OCI-LY7 (cell line): ENCODE measurements at regions not wholly inside any gene's neighbourhood (a gene's known extent, or its start where the extent isn't known, plus 50 kb on each side); places are given as distances from the start of the nearest gene placed in this dataset.

Experiments
- BruUV-seq: library from RNA; stranded (reverse); fragments of 400-500 nt; replicated peaks from 2 replicates; lab custom pipeline; 2021; lab: Mats Ljungman, UMichigan
- CTCF ChIA-PET: fragments of 300-600 bp; sonication (Branson Sonifier 250); formaldehyde crosslinking; loops from one replicate; lab custom pipeline; 2022; ENCODE audit warnings: antibody characterized with exemption; ENCODE audit not compliant: unreplicated experiment; lab: Charles Lee
- POLR2A ChIA-PET: fragments of 300-600 bp; sonication (Branson Sonifier 250); formaldehyde crosslinking; loops from one replicate; lab custom pipeline; 2022; ENCODE audit warnings: antibody characterized with exemption; lab: Charles Lee
- DNase-seq: peaks from one replicate; pipeline ENCODE4 v3.0.0-alpha.2; 2015; ENCODE audit warnings: low spot score
- H2AFZ ChIP-seq: fragments of 200-600 bp; sonication (generic), shearing (Covaris generic); 2 replicates; pipeline ENCODE4 v1.6.1; 2014; ENCODE audit warnings: mild to moderate bottlenecking, antibody characterized with exemption, low read length, moderate library complexity
- H3K27ac ChIP-seq: fragments of 200-600 bp; sonication (generic); 2 replicates; pipeline ENCODE4 v1.5.1; 2014; ENCODE audit warnings: mixed run types, low read depth, mild to moderate bottlenecking, moderate library complexity, low read length, inconsistent platforms; ENCODE audit not compliant: poor library complexity, severe bottlenecking
- H3K36me3 ChIP-seq: fragments of 200-600 bp; sonication (generic); 2 replicates; pipeline ENCODE4 v1.6.1; 2014; ENCODE audit warnings: mild to moderate bottlenecking, antibody characterized with exemption, low read length, moderate library complexity, mixed read lengths; ENCODE audit not compliant: insufficient read depth
- H3K4me1 ChIP-seq: fragments of 200-600 bp; sonication (generic); 2 replicates; pipeline ENCODE4 v1.5.1; 2014; ENCODE audit warnings: mild to moderate bottlenecking, low read length; ENCODE audit not compliant: insufficient read depth, poor library complexity, severe bottlenecking
- H3K4me2 ChIP-seq: fragments of 200-600 bp; sonication (generic); 2 replicates; pipeline ENCODE4 v1.6.1; 2014; ENCODE audit warnings: mild to moderate bottlenecking, low read length
- H3K4me3 ChIP-seq: fragments of 200-600 bp; sonication (generic); 2 replicates; pipeline ENCODE4 v1.5.1; 2014; ENCODE audit warnings: mild to moderate bottlenecking, low read depth, low read length; ENCODE audit not compliant: poor library complexity, severe bottlenecking
- H3K79me2 ChIP-seq: fragments of 200-600 bp; sonication (generic); 2 replicates; pipeline ENCODE4 v1.6.1; 2016; ENCODE audit warnings: low read depth, mild to moderate bottlenecking, low read length, moderate library complexity, mixed read lengths; ENCODE audit not compliant: insufficient read depth
- H3K9me2 ChIP-seq: fragments of 200-600 bp; sonication (generic); 2 replicates; pipeline ENCODE4 v1.6.1; 2016; ENCODE audit warnings: mild to moderate bottlenecking, low read length, mixed read lengths; ENCODE audit not compliant: insufficient read depth
- H3K9me3 ChIP-seq: fragments of 200-600 bp; sonication (generic); 2 replicates; pipeline ENCODE4 v1.6.1; 2014; ENCODE audit warnings: mild to moderate bottlenecking, mixed run types, low read length, mixed read lengths
- H4K20me1 ChIP-seq: fragments of 200-600 bp; sonication (generic); 2 replicates; pipeline ENCODE4 v1.6.1; 2014; ENCODE audit warnings: mild to moderate bottlenecking, antibody characterized with exemption, low read length, moderate library complexity, mixed read lengths; ENCODE audit not compliant: insufficient read depth
- CTCF ChIP-seq: fragments of 200-600 bp; sonication (generic); conservative IDR thresholded peaks from 2 replicates; pipeline ENCODE4 v1.5.1; 2014; ENCODE audit warnings: mild to moderate bottlenecking, antibody characterized with exemption, low read length, moderate library complexity, mixed read lengths
- EZH2phosphoT487 ChIP-seq: fragments of 200-600 bp; sonication (generic); IDR thresholded peaks from 2 replicates; pipeline ENCODE4 v1.6.1; 2018; ENCODE audit warnings: low read depth, borderline replicate concordance, mild to moderate bottlenecking, mixed run types, antibody characterized with exemption, low read length, moderate library complexity, mixed read lengths
- intact Hi-C: fragments of 100-400 bp; cut with micrococcal nuclease; formaldehyde crosslinking; loops from one replicate; pipeline ENCODE4 v1.10.0; 2022; ENCODE audit not compliant: unreplicated experiment

GRCh38 chr10:47082055-47082784 lies 171.0 kb downstream of the PTPN20 start:
- Histone ChIP-seq H3K4me2 (no peak overlapping the region), H3K27ac (no peak overlapping the region), H3K4me3 (no peak overlapping the region), H3K79me2 (no peaks in the 10 kb centered on the region), H4K20me1 (no peaks in the 10 kb centered on the region), H3K4me1 (no peaks in the 10 kb centered on the region), H3K9me3 (no peaks in the 10 kb centered on the region), H3K36me3 (no peaks in the 10 kb centered on the region), H3K9me2 (no peaks in the 10 kb centered on the region), H2AFZ (no peak overlapping the region)
- CTCF ChIA-PET, result no interaction called here
- BruUV-seq, result no TSS peak
- intact Hi-C loops, result no loop called here
- POLR2A ChIA-PET, result interaction anchor here (0.8 kb wide), 1 partner anchor 11 kb away, joined by 3 read pairs; no protein-coding TSS in a partner anchor
- no peak for TF ChIP-seq EZH2phosphoT487
- no peak for TF ChIP-seq CTCF
- no peak for DNase-seq

GRCh38 chr10:47087667-47088066 lies 176.4 kb downstream of the PTPN20 start:
- TF ChIP-seq EZH2phosphoT487 (no peak), CTCF (no peak)
- Histone ChIP-seq H3K36me3 (no peaks in the 10 kb centered on the region), H3K4me1 (no peaks in the 10 kb centered on the region), H3K4me2 (no peak overlapping the region), H3K9me3 (no peaks in the 10 kb centered on the region), H2AFZ (no peak overlapping the region), H3K79me2 (no peaks in the 10 kb centered on the region), H4K20me1 (no peaks in the 10 kb centered on the region), H3K27ac (no peak overlapping the region), H3K4me3 (no peak overlapping the region), H3K9me2 (no peaks in the 10 kb centered on the region)
- ChIA-PET CTCF (no interaction called here), POLR2A (no interaction called here)
- DNase-seq, result no peak
- no TSS peak for BruUV-seq
- intact Hi-C loops, result no loop called here

GRCh38 chr10:47088656-47089354 lies 177.6 kb downstream of the PTPN20 start:
- H3K79me2 ChIP-seq, result no peaks in the 10 kb centered on the region
- H3K27ac ChIP-seq, result no peak overlapping the region
- no peaks in the 10 kb centered on the region for H3K36me3 ChIP-seq
- H3K9me2 ChIP-seq, result no peaks in the 10 kb centered on the region
- H4K20me1 ChIP-seq, result no peaks in the 10 kb centered on the region
- no peaks in the 10 kb centered on the region for H3K4me1 ChIP-seq
- POLR2A ChIA-PET, result no interaction called here
- H3K9me3 ChIP-seq, result no peaks in the 10 kb centered on the region
- intact Hi-C loops, result no loop called here
- DNase-seq, result no peak
- no peak overlapping the region for H2AFZ ChIP-seq
- H3K4me2 ChIP-seq, result no peak overlapping the region
- H3K4me3 ChIP-seq, result no peak overlapping the region
- TF ChIP-seq CTCF (no peak), EZH2phosphoT487 (no peak)
- BruUV-seq, result no TSS peak
- CTCF ChIA-PET, result no interaction called here
